ENCODE measurements at regions not wholly inside any gene's neighbourhood (a gene's known extent, or its start where the extent isn't known, plus 50 kb on each side); places are given as distances from the start of the nearest gene placed in this dataset.

- TF ChIP-seq JUND (IDR thresholded peaks at IDR 0.05) = no peak
- no peak for TF ChIP-seq CTCF (IDR thresholded peaks at IDR 0.05; ENCODE audit: low read depth, low read length, missing input control)
- no peak for TF ChIP-seq ZBTB33 (IDR thresholded peaks at IDR 0.05)
- no peak for TF ChIP-seq YY1 (IDR thresholded peaks at IDR 0.05)
- TF ChIP-seq ATF3 (IDR thresholded peaks at IDR 0.05) = no peak
- no peak for TF ChIP-seq RAD21 (IDR thresholded peaks at IDR 0.05)
- TF ChIP-seq MAX (IDR thresholded peaks at IDR 0.05) = no peak
- no peak for TF ChIP-seq REST (IDR thresholded peaks at IDR 0.05)
- TF ChIP-seq TAF1 (conservative IDR thresholded peaks at IDR 0.05) = no peak
- no peak for TF ChIP-seq RXRA (IDR thresholded peaks at IDR 0.05)
- TF ChIP-seq GABPA (IDR thresholded peaks at IDR 0.05 in 1 of 2, conservative IDR thresholded peaks at IDR 0.05 in 1 of 2) = no peak
- TF ChIP-seq SP1 (IDR thresholded peaks at IDR 0.05) = no peak
- no peak for TF ChIP-seq EGR1 (IDR thresholded peaks at IDR 0.05; ENCODE audit: low read depth in 2 of 2)
- no peak for TF ChIP-seq FOXA2 (IDR thresholded peaks at IDR 0.05)
These were observed 94.3 kb upstream of the FOXA2 start for GRCh38 chr20:22678678-22679077.
